ENCODE measurements at regions not wholly inside any gene's neighbourhood (a gene's known extent, or its start where the extent isn't known, plus 50 kb on each side); places are given as distances from the start of the nearest gene placed in this dataset.

- no peaks in the 10 kb centered on the region for H3K4me1 ChIP-seq (ENCODE audit: insufficient read depth, low read length)
- no peaks in the 10 kb centered on the region for H3K27me3 ChIP-seq (ENCODE audit: control insufficient read depth in 1 of 2, insufficient read depth in 2 of 2, low read length in 2 of 2)
- FAIRE-seq = no peak
- no peaks in the 10 kb centered on the region for H3K9me3 ChIP-seq (ENCODE audit: low read length)
- ATAC-seq = no peak
- H3K27ac ChIP-seq (ENCODE audit: extremely low read length, insufficient read depth, low read length) = no peak overlapping the region
- in situ Hi-C loops (cut with HindIII; ENCODE audit: extremely low pct_ligation_motif_present, low pct_unique_long_range_greater_than_20kb) (no loop called here), intact Hi-C loops (cut with micrococcal nuclease; ENCODE audit: unreplicated experiment) (no loop called here)
- 3% methylated on average over 1 of the region's 1 CpG for WGBS (ENCODE audit: low lambda C conversion rate)
- no peaks in the 10 kb centered on the region for H4K20me1 ChIP-seq (ENCODE audit: insufficient read depth, low read length)
- no peaks in the 10 kb centered on the region for H3K36me3 ChIP-seq (replicated peaks in 1 of 2; ENCODE audit: control insufficient read depth in 1 of 2, insufficient read depth in 2 of 2, low read length in 2 of 2)
- H2AFZ ChIP-seq (ENCODE audit: low read length) = no peak overlapping the region
- H3K79me2 ChIP-seq (ENCODE audit: insufficient read depth, low read length) = no peaks in the 10 kb centered on the region
- TF ChIP-seq RBM39 (IDR thresholded peaks at IDR 0.05; ENCODE audit: low read depth, low read length, poor library complexity, severe bottlenecking) (no peak), LRRFIP1 (CRISPR knock-in tag; conservative IDR thresholded peaks at IDR 0.05) (no peak), SIN3B (IDR thresholded peaks at IDR 0.05; ENCODE audit: low read length) (no peak), SRSF1 (optimal IDR thresholded peaks at IDR 0.05; ENCODE audit: low read depth, low read length) (no peak), ZBTB46 (CRISPR knock-in tag; IDR thresholded peaks at IDR 0.05; ENCODE audit: borderline replicate concordance) (no peak), NFYB (CRISPR knock-in tag; IDR thresholded peaks at IDR 0.05) (no peak), ZNF281 (CRISPR knock-in tag; IDR thresholded peaks at IDR 0.05; ENCODE audit: borderline replicate concordance) (no peak), ZNF263 (CRISPR knock-in tag; IDR thresholded peaks at IDR 0.05) (no peak), TRIM24 (CRISPR knock-in tag; IDR thresholded peaks at IDR 0.05) (no peak)
- no peak overlapping the region for H3K4me3 ChIP-seq (replicated peaks in 1 of 3; ENCODE audit: insufficient read depth in 1 of 3, low read depth in 2 of 3, low read length in 3 of 3)
- no peak overlapping the region for H3K4me2 ChIP-seq (ENCODE audit: low read depth, low read length)
- BruUV-seq (replicated peaks) = no TSS peak
- DNase-seq (ENCODE audit: low spot score) = no peak
- POLR2A ChIA-PET = no interaction called here
- CTCF ChIA-PET (ENCODE audit: low intra/inter-chr PET ratio, low total read pairs) = no interaction called here
- H3K9ac ChIP-seq (ENCODE audit: insufficient read depth, low read depth, low read length) = no peak overlapping the region
Measured at GRCh38 chr16:75929046-75929445, 202.8 kb upstream of the CPHXL start.

Data from HepG2 (cell line).